MCF 10A (cell line): ENCODE measurements at regions not wholly inside any gene's neighbourhood (a gene's known extent, or its start where the extent isn't known, plus 50 kb on each side); places are given as distances from the start of the nearest gene placed in this dataset.

ENCODE experiments used
- BruUV-seq: library from RNA; stranded (reverse); fragments of 400-500 nt; replicated peaks from 2 replicates; lab custom pipeline; 2021; lab: Mats Ljungman, UMichigan
- CTCF ChIA-PET: fragments of 300-600 bp; sonication (Branson Sonifier 250); formaldehyde crosslinking; extraction: SDS; loops from one replicate; lab custom pipeline; 2021; ENCODE audit warnings: antibody characterized with exemption, inconsistent platforms; lab: Yijun Ruan, JAX
- POLR2A ChIA-PET: fragments of 300-600, 350-650 bp; sonication (Branson Sonifier 250); formaldehyde crosslinking; extraction: SDS; loops from one replicate; lab custom pipeline; 2020; ENCODE audit warnings: antibody characterized with exemption, inconsistent platforms; lab: Yijun Ruan, JAX
- DNase-seq: peaks from one replicate; pipeline ENCODE4 v3.0.0-alpha.2; 2018; ENCODE audit not compliant: unreplicated experiment
- H3K27ac Mint-ChIP-seq: one replicate; pipeline ENCODE4 v1.8.0; 2022; ENCODE audit warnings: mild to moderate bottlenecking, low read depth, mixed read lengths; ENCODE audit not compliant: unreplicated experiment
- H3K27me3 Mint-ChIP-seq: one replicate; pipeline ENCODE4 v1.8.0; 2022; ENCODE audit warnings: mixed read lengths; ENCODE audit not compliant: insufficient read depth, unreplicated experiment
- H3K36me3 Mint-ChIP-seq: one replicate; pipeline ENCODE4 v1.8.0; 2022; ENCODE audit warnings: mild to moderate bottlenecking, moderate library complexity, mixed read lengths; ENCODE audit not compliant: insufficient read depth, unreplicated experiment
- H3K4me1 Mint-ChIP-seq: one replicate; pipeline ENCODE4 v1.8.0; 2022; ENCODE audit warnings: mixed read lengths; ENCODE audit not compliant: insufficient read depth, unreplicated experiment
- H3K4me3 Mint-ChIP-seq: one replicate; pipeline ENCODE4 v1.8.0; 2022; ENCODE audit warnings: mild to moderate bottlenecking, moderate library complexity, mixed read lengths; ENCODE audit not compliant: unreplicated experiment
- H3K9me3 Mint-ChIP-seq: one replicate; pipeline ENCODE4 v1.8.0; 2022; ENCODE audit warnings: mixed read lengths; ENCODE audit not compliant: unreplicated experiment
- CTCF ChIP-seq: fragments of 200-600 bp; IDR thresholded peaks from one replicate; pipeline ENCODE4 v1.8.0; 2022; ENCODE audit warnings: antibody characterized with exemption, mild to moderate bottlenecking; ENCODE audit not compliant: unreplicated experiment
- intact Hi-C: fragments of 100-400 bp; cut with micrococcal nuclease; formaldehyde crosslinking; loops from 2 replicates; pipeline ENCODE4 v1.14.1; 2022

DNA sequence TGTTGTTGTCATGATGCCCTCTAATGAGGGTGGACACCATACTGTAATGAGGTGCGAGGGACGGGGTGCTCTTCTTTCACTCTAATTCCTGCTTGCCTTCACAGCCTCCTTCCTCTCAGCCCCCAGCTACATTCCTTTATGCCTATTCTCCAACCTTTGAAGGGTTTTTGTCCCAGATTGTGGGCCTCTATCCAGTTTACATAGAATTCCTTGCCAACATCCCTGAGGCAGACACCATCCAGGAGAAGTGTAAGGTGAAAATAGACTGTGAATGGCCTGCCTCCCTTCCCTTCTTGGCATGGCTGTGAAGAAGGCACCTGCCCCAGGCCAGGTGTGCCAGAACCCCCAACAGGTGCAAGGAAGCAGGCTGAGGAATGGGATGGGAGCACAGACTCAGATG is 122.3 kb downstream of the CHST1 start:
- no peak overlapping the region for H3K27ac Mint-ChIP-seq
- no peaks in the 10 kb centered on the region for H3K4me1 Mint-ChIP-seq
- no peaks in the 10 kb centered on the region for H3K36me3 Mint-ChIP-seq
- TF ChIP-seq CTCF, result no peak
- no peak overlapping the region for H3K4me3 Mint-ChIP-seq
- no peak for DNase-seq
- intact Hi-C loops, result no loop called here
- peaks cover 44% of the 10 kb centered on the region for H3K27me3 Mint-ChIP-seq
- CTCF ChIA-PET, result no interaction called here
- POLR2A ChIA-PET, result no interaction called here
- no peaks in the 10 kb centered on the region for H3K9me3 Mint-ChIP-seq
- no TSS peak for BruUV-seq

DNA sequence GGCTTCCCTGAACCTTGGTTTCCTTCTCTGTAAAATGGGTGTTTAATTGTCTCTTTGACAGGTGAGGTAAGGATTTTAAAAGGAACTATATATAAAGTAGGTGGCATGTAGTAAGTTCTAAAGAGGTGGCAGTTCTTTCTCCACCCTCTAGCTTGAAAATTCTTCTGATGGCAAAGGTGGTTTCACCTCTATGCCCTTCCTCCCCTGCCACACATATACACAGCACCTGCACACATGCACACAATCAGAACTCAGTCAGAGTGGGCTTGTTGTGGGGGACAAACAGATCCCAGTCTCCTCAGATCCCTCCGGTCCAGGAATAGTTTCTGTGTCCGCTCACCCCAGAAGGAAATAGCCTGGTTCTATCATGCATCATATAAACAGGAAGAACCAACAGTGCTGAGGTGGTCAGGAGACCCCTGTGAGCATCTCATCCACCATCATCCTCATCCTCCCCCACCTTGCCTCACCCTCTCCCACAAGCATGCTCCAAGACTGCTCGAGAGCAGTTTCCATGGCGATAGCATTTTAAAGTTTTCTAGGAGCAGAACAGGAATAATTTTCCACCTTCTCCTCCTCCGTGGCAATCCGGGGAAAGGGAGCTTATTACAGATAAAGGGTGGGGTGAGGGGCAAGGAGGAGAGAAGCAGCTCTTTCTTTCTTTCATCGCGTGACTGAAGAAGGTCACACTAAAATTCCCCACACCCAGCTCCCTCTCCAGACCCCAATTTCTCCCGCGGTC is 123.6 kb downstream of the CHST1 start:
- Mint-ChIP-seq H3K4me3 (no peak overlapping the region), H3K9me3 (no peaks in the 10 kb centered on the region), H3K27me3 (peaks cover 34% of the 10 kb centered on the region), H3K27ac (no peak overlapping the region), H3K4me1 (no peaks in the 10 kb centered on the region), H3K36me3 (no peaks in the 10 kb centered on the region)
- DNase-seq, result no peak
- intact Hi-C loops, result no loop called here
- POLR2A ChIA-PET, result no interaction called here
- CTCF ChIA-PET, result interaction anchor here (0.6 kb wide), 1 partner anchor 170 kb away, joined by 3 read pairs; no protein-coding TSS in a partner anchor
- no TSS peak for BruUV-seq
- TF ChIP-seq CTCF, result no peak

DNA sequence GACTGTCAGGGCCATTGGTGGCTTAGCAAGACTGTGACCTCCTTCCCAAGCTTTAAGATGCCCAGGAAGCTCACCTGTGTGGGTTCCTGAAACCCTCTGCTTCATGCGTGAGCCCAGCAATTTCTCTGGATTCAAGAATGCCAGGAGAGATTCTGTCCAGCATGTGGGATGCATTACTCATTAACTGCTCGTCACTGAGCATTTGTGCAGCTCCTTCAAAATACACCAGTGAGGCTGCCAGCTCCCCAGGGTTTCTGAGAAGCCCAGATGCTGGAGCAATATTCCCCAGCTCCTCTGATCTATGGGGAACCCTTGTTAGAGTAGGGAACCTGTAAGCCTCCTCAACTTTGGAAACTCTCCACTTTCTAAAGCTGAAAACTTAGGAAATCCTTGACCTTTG is 126.5 kb downstream of the CHST1 start:
- no peak for TF ChIP-seq CTCF
- no peaks in the 10 kb centered on the region for H3K4me1 Mint-ChIP-seq
- POLR2A ChIA-PET, result no interaction called here
- intact Hi-C loops, result loop anchor here (5.0 kb wide), 1 partner anchor 233 kb away; no protein-coding TSS in a partner anchor
- no TSS peak for BruUV-seq
- no peak overlapping the region for H3K27ac Mint-ChIP-seq
- H3K27me3 Mint-ChIP-seq, result peaks cover 20% of the 10 kb centered on the region
- no peak for DNase-seq
- H3K4me3 Mint-ChIP-seq, result no peak overlapping the region
- no peaks in the 10 kb centered on the region for H3K36me3 Mint-ChIP-seq
- CTCF ChIA-PET, result interaction anchor here (0.6 to 1.4 kb wide), 3 partner anchors 116 to 304 kb away, joined by 3 to 5 read pairs (median 3); no protein-coding TSS in a partner anchor
- H3K9me3 Mint-ChIP-seq, result no peaks in the 10 kb centered on the region

DNA sequence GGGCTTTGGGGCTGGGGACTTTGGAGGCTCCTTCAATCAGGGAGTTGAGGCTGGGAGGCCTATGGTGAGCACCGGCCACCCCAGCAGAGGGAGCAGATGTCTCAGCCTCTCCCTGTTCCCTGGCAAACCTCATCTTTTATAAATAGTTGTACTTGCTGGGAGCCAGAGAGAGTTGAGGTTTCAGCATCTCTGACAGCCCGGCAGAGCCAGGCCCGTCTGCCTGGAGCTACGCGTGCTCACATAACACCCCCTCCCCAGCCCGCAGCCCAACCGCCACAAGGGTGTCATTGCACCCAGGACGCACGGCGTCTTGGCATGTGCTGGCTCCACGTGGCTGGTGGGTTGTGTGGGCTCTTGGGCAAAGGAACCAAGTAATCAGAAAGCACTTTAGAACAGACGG is 127.1 kb downstream of the CHST1 start:
- ChIA-PET POLR2A (no interaction called here), CTCF (interaction anchor here (0.6 to 1.4 kb wide), 2 partner anchors 116 to 304 kb away, joined by 3 read pairs; no protein-coding TSS in a partner anchor)
- peaks cover 18% of the 10 kb centered on the region for H3K27me3 Mint-ChIP-seq

More for the DNA sequence above, 127.1 kb downstream of the CHST1 start:
- BruUV-seq, result no TSS peak
- DNase-seq, result no peak
- no peaks in the 10 kb centered on the region for H3K36me3 Mint-ChIP-seq
- intact Hi-C loops, result loop anchor here (5.0 kb wide), 1 partner anchor 234 kb away; no protein-coding TSS in a partner anchor
- no peaks in the 10 kb centered on the region for H3K4me1 Mint-ChIP-seq
- H3K4me3 Mint-ChIP-seq, result no peak overlapping the region
- H3K9me3 Mint-ChIP-seq, result no peaks in the 10 kb centered on the region
- H3K27ac Mint-ChIP-seq, result no peak overlapping the region
- TF ChIP-seq CTCF, result no peak
